GM19035 (cell line): ENCODE measurements at regions not wholly inside any gene's neighbourhood (a gene's known extent, or its start where the extent isn't known, plus 50 kb on each side); places are given as distances from the start of the nearest gene placed in this dataset.
"Not testable (repeated sequence)": the region's sequence is repeated elsewhere in the genome, so short reads cannot be mapped to it uniquely, and the experiment has no call there.

Source experiments
- ATAC-seq: cut with Tn5 transposase; IDR thresholded peaks from one replicate; pipeline ENCODE4 v1.9.1; 2021; ENCODE audit not compliant: unreplicated experiment

DNA sequence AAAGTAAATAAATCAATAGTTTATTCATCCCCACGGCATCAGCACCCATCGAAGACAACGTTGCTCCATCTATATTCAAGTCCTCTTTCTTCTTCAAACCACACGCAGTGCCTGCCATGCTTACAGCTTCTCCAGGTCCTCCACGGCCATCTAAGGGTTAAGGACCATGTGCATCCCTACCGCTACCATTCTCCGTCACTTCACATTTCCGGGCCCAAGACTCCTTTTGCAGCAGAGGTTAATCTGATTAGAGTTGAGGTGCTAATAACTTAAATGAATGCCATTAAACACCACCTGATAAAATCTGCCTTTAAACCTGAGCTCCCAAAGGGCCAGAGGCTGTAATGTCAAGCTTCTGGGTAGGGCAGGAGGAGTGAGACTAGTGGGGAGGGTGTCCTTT, 79.7 kb upstream of the CCND2 start:
- no peak for ATAC-seq

- no peak for ATAC-seq
Measured at GRCh38 chr12:4191642-4192041, 81.9 kb upstream of the CCND2 start.

DNA sequence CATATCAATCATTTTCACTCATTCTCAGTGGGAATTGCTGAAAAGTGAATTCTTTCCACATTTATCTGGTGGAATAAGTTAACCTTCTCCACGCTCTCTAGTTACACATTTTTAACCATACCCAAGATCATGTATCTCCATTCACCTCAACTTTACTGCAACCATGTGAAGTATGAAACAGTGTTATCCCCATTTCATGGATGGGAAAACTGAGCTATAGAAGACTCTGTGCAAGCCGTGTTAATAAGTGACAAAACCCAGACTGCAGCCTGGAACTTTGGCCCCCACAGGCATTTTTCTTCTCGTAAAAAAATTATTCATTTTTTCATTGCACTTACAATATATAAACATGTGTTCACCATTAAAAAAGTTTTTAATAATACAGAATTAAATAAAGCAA, 82.4 kb upstream of the CCND2 start:
- no peak for ATAC-seq

DNA sequence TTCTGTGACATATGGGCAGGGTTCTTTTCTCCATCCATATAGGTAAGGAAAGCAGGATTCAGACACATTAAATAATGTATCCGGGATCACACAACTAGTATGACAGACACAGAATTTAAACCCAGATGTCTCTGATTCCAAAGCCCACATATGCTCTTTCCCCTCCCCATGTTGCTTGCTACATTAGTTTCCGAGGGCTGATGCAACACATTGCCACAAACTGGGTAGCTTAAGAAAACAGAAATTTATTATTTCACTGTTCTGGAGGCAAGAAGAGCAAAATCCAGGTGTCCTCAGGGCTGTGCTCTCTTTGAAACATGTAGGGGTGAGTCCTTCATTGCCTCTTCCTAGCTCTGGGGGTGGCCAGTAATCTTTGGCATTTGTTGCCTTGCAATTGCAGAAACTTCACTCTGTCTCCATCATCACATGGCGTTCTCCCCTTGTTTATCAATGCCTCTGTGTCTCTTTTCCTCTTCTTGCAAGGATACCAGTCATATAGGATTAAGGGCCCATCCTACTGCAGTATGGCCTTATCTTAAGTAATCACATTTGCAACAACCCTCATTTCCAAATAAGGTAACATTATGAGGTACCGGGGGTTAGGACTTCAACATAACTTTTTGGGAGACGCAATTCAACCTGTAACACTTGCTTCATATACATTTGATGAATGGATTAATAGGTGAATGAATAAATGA, 83.0 kb upstream of the CCND2 start:
- ATAC-seq = no peak

DNA sequence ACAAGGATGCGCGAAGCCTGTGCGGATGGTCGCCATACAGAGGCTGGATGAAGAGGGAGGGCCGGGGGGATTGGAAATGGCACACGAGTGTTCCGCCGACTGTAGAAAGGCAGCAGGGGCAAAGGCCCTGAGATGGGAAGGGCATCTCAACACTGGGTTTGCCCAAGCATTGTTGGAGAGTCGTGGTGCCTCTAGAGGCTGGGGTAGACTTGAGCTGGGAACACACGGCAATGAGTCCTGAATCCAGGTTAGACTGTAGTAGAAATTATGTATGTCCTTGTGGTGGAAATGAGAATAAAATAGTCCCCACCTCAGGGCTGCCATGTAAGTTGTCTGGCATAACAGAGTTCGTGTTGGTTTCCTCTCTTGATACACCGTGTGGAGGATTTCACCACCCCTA, 83.8 kb upstream of the CCND2 start:
- no peak for ATAC-seq

DNA sequence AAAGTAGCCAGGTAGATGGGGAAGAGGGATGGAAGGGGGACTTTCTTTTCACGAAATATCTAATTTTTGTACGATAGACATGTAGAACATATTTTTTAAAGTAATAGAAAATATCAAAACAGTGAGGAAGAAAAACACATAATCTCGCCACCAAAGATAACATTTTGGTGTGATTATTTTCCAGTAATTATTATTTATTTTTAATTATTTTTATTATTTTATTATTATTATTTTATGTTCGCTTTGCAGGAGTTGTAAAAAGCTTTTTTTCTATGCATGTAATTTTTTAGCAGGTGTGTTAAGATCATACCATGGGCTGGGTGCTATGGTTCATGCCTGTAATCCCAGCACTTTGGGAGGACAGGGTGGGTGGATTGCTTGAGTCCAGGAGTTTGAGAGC, 85.6 kb upstream of the CCND2 start:
- ATAC-seq = no peak

- ATAC-seq = not testable (repeated sequence)
Measured at GRCh38 chr12:4187315-4187714, 86.2 kb upstream of the CCND2 start.

DNA sequence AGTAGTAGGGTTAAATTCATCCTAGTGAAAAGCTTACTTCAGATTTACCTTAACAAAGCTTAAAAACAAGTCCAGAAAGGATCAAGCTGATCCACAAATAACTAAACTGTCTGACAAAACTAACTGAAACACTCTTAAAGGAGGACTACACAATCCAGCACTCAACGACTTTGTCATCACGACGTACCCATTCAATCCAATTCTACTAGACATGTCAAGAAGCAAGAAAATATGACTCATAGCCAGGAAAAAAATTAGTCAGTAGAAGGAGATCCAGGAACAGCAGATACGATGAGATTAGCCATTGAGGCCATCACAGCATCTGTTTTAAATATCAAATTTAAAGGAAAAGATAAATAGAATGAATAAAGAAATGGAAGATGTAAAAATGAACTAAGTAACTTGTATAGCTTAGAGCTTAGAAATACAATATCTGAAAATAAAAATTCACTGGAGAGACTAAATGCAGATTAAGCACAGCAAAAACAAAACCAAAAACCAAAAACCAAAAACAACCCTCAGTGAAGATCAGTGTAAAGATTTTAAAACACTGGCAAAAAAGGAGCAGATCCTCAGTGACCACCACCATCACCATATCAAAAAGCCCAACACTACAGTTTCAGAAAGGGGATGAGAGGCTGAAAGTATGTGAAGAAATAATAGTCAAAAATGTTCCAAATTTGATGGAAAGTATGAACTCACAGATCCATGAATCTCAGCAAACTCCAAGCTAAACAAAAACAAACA, 95.0 kb upstream of the CCND2 start:
- no peak for ATAC-seq

- no peak for ATAC-seq
Measured at GRCh38 chr12:4177262-4177661, 96.3 kb upstream of the CCND2 start.

DNA sequence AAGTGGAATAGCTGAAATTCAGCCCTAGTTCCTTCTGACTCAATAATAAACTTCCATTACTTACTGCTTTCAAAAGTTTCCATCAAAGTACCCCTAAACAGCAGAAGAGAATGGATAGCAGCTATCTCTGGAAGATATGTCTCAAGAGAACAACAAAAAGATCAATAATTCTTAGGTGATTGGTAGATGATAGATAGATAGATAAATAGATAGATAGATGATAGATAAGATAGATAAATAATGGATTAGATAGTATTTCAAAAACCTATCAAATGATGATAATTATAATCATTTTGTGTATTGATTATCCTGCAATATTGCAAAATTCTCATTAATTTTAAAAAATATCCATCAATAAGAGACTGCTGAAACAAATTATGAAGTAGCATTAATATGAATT, 97.4 kb upstream of the CCND2 start:
- no peak for ATAC-seq

DNA sequence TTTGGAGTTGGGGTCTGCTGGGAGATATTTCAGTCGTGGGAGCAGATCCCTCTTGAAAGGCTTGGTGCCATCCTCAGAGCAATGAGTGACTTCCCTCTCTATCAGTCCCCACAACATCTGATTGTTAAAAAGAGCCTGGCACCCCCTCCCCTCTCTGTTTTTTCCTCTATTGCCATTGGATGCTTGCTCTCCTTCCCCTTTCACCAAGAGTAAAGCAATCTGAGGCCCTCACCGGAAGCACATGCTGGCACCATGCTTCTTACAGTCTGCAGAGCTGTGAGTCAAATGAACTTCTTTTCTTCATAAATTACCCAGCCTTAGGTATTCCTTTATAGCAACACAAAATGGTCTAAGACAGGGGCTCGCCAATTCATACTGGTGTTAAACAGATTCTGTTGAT, 99.1 kb upstream of the CCND2 start:
- ATAC-seq = no peak

DNA sequence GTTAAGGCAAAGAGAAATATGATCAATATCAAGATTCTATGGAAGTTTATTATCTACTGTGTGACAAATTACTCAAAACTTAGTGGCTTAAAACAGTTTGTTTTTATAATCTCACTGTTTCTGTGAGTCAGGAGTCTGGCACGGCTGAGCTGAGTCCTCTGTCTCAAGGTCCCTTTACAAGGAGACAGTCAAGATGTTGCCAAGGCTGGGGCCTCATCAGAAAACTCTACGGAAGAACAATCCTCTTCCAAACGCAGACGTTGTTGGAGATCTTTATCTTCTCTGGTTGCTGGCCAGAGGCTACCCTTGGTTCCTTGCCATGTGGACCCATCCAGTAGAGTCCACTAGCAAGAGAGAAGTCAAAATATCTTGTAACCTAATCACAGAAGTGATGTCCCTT, 100.6 kb upstream of the CCND2 start:
- no peak for ATAC-seq

DNA sequence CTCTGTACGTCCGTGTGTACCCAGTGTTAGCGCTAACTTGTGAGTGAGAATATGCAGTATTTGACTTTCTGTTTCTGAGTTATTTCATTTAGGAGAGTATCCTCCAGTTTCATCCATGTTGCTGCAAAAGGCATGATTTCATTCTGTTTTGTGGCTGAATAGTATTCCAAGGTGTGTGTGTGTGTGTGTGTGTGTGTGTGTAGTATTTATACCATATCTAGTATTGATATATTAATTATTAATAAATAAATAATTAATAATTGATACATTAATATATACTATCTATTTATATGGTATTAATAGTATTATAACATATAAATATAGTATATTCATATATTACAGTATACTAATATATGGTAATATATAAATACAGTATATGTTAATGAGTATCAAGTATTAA, 101.8 kb upstream of the CCND2 start:
- ATAC-seq = no peak

DNA sequence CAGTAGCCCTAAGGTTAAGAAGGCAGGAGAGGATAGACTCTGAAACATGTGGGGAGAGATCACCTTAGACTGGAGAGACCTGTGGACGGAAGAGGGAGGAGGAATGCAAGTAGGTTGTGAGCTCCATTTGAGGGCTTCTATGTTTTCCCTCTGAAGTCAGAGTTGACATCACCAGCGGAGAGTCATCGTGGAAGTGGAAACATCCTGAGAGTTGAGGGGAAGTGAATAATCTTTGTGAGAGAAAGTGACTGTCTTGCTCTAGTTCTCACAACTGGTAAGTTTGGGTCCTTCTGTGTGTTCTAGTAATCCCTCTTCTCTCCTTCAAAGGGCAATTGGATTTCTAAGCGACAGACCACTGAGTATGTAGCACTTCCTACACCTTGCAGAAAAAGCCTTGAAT, 103.6 kb upstream of the CCND2 start:
- ATAC-seq = no peak

DNA sequence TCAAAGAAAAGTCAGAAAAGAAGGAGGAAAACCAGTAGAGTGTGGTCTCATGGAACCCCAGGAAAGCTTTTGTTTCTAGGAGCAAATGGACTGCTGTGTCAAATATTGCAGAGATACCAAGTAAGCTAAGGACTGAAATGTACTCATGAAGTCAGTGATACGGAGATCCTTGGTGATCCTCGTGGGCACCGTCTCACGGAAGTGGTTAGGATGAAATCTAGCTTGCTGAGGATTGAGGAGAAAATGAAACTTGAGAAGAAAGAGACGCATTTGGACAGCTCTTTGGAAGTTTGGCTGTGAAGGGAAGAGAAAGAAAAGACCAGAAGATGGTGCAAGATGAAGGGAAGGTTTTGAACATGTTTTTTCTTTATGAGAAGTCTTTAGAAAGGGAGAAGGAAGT, 104.0 kb upstream of the CCND2 start:
- ATAC-seq = no peak

GRCh38 chr12:4168036-4168435, 105.5 kb upstream of the CCND2 start:
- no peak for ATAC-seq

DNA sequence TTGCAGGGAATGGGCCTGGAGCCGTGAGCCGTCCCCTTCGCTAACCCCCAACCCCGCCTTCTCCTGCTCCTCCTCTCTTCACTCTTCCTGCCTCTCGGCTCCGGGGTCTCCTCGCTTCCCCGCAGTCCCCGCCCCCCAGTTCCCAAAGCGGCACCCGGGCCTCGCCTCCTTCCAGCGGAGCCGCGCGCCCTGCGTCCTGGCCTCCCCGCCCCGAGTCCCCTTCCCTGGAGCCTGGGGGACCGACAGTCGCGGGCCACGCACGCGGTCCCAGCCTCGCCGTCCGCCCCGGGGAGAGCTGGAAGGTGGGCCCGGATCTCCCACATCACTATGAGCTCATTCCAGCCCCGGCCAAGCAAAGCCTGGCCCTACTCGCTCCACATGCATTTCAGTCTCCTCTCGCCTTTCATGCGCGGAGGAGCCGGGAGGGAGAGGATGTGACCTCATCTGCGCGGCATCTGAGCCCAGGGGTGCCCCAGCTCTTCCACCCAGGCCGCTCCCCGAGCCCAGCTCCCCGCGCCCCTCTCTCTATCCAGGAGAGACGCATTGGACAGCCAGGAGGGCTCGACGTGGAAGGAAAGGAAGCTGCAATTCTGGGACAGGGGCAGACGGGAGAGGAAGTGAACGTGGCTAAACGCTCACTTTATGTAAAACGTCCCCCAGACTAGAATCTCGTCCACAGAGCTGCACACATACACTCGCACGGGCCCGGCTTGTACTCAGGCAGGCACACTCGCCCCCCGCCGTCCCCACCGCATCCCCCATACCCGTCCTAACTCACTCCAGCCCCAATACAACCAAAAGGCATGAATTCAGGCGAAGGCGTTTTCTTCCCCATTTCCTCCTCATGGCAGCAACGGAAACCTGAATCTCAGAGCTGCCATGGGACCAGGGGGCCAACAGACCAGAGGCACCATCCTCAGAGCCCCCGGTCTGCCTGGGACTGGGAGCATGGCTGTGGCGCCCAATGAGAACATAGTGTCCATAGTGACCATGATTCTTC, 108.7 kb upstream of the CCND2 start:
- peak; percentile 77 for ATAC-seq

GRCh38 chr12:4164188-4164558, 109.4 kb upstream of the CCND2 start:
- ATAC-seq = no peak

DNA sequence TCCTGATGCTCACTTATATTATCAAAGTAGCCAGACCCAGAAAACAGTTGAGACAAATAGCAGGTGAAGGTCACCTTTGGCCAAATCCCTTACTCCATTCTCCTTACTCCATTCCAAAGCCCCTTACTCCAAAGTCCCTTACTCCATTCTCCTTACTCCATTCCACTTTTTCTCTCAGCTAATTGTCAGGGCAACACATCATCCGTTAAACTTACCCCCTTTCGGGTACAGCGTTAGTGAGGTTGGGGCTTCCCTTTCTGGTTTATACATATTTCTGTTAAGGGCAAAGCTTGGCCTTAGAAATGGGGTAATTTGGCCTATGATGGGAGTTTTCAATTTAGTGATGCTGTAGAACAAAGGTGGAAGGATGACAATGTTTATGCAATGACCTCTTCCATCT, 111.8 kb upstream of the CCND2 start:
- no peak for ATAC-seq

- no peak for ATAC-seq
Measured at GRCh38 chr12:4160314-4161040, 113.1 kb upstream of the CCND2 start.

DNA sequence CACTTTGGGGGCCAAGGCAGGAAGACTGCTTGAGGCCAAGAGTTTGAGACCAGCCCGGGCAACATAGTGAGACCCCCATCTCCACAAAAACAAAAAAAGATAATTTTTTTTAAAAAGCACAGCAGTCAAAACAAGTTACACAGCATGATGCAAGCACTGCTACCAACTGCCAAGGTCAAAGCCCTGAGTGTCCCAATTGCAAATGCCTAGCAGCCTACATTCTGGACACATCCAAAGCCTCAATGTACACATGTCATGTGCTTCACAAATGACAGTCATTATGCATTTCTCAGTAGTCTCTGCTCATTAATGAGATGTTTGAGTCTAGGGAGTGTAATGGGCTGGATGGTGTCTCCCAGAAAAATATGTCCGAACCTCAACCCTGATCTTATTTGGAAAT, 113.7 kb upstream of the CCND2 start:
- no peak for ATAC-seq
